GM21381 (cell line): ENCODE measurements at regions not wholly inside any gene's neighbourhood (a gene's known extent, or its start where the extent isn't known, plus 50 kb on each side); places are given as distances from the start of the nearest gene placed in this dataset.
"Not testable (repeated sequence)": the region's sequence is repeated elsewhere in the genome, so short reads cannot be mapped to it uniquely, and the experiment has no call there.

Source experiments
- ATAC-seq: cut with Tn5 transposase; IDR thresholded peaks from one replicate; pipeline ENCODE4 v1.9.1; 2021; ENCODE audit warnings: mild to moderate bottlenecking, moderate library complexity; ENCODE audit not compliant: unreplicated experiment

DNA sequence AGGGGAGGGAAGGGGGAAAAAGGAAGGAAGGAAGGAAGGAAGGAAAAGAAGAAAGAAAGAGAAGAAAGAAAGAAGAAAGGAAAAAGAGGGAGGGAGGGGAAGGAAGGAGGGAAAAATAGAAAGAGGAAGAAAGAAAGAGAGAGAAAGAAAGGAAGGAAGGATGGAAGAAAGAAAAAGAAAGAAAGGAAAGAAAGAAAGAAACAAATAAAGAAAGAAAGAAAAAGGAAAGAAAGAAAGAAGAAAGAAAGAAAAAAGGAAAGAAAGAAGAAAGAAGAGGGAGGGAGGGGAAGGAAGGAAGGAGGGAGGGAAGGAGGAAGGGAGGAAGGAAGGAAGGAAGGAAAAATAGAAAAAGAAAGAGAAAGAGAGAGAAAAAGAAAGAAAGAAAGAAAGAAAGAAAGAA is 315.8 kb upstream of the PIK3C3 start:
- no peak for ATAC-seq

GRCh38 chr18:41631723-41632285 is 323.2 kb upstream of the PIK3C3 start:
- not testable (repeated sequence) for ATAC-seq

DNA sequence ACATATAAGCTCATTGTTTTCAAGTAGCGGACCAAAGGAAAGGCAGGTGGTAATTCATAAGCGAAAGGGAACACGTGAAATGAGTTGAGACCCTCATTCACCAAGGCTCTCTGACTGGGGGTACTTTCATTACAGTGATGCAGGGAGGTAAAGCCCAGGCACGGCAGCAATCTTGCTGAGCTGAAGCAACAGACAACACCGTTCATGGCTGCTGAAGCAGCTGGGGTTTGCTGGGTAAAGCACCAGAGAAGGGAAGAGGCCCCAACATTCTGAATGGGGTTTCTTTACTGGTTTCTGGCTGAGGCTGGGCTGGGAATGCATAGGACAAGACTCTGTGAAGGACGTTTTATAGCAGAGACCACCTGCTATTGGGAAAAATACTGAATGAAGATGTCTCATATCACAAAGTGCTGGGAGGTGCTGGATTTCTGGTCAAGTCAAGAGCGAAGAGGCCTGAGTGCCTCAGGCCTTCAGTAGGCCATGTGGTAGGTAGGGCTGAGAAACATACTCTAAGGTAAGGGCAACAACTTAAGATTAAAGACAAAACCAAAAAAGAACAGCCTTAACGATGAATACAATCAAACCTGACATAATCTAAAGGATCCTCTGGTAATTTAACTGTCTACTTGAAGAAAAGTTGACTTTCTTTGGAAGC is 324.7 kb upstream of the PIK3C3 start:
- ATAC-seq = no peak

DNA sequence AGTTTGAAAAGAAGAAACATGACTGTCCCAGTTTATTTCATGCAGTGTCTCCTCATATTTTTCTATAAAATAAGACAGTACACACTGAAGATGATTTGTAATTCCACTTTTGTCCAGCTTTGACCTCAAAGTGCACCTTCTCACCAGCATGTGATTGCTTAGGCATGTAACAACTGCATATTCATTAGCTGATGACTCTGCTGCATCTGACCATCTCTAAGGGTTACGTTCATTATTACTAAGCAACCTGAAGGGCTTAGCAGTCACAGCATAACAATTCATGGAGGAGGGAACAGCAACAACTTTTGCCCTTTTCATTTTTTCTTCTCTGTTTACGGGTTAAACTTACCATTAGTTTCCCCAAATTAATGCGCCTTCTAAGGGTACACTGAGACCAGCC is 330.6 kb upstream of the PIK3C3 start:
- no peak for ATAC-seq

- no peak for ATAC-seq
These were observed 333.9 kb upstream of the PIK3C3 start for GRCh38 chr18:41621177-41621576.

- ATAC-seq = no peak
These were observed 336.9 kb upstream of the PIK3C3 start for GRCh38 chr18:41618147-41618546.

DNA sequence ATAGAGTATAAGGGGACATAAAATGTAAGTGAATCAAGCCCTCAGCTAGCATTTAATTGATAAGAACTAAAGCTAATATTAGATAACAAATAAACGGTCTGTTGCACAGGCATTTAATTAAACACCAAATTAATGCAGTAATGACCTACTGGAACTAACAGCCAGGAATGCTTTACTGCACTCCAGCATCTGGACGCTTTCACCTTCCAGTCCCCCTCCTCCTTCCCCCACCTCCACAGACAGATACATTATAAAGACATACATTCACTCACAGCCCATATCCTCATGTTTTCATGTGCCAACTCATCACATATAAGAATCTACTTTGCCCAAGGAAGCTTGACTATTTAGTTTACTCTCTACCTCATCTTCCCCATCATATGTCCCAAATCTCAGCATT is 337.4 kb upstream of the PIK3C3 start:
- ATAC-seq = no peak

DNA sequence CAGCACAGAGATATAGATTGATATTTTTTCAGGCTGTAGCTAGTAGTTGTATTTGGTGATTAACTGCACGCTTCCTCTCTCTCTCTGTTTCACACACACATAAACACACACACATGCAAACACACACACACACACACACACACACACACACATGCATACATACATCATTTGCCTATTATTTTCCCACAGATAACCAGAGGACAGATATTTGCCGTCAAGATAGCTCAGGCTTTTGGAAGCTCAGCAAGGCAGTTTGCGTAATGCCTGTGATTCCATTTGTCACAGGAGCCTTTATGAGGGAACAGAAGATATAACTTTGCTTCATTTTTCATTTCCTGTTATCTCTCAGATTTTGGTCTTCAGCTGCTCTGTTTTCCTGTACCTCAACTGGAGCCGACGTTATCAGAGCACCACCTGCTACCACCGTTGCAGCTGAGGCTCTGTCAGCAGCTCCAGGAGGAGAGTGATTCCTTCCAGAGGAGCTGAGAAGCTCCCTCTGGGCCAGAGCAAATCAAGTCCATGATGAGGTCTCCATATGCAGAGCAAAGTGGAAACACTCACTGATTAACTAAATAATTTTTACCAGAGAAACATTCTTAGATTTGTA is 341.9 kb upstream of the PIK3C3 start:
- ATAC-seq = no peak

DNA sequence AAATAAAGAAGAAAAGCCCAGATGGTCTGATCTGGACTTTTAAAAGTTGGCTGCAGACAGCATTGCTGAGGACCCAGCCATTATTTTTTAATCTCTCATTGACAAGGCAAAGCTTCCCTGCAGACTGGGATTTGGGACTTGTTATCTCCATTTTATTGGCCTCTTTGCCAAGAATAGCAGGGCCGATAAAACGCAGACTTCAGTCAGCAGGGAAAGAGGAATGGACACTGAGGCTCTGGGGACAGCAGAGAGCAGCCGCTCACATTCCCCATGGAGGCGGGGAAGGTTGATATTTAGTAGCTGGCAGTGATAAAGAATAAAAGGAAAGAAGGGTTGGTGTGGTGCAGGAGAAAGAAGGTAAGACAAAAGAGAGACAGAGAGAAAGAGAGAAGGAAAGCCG is 350.1 kb upstream of the PIK3C3 start:
- ATAC-seq = no peak

DNA sequence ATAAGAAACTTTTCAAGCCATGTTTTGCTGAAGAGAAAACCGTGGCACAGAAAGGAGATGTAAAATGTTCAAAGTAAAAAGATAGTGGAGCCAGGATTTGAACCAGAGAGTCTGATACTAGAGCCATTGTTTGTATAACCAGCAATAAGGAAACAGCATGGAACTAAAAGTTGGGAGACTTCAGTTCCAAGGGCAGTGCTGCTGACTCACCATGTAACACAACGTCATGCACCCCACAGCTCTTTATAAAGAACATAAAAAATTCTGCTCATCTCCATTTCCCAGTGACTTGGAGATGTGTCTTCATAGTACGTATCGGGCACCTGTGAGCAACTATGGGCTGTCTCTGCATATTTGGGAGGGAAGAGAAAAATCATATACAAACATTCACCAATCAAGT is 353.0 kb upstream of the PIK3C3 start:
- no peak for ATAC-seq

DNA sequence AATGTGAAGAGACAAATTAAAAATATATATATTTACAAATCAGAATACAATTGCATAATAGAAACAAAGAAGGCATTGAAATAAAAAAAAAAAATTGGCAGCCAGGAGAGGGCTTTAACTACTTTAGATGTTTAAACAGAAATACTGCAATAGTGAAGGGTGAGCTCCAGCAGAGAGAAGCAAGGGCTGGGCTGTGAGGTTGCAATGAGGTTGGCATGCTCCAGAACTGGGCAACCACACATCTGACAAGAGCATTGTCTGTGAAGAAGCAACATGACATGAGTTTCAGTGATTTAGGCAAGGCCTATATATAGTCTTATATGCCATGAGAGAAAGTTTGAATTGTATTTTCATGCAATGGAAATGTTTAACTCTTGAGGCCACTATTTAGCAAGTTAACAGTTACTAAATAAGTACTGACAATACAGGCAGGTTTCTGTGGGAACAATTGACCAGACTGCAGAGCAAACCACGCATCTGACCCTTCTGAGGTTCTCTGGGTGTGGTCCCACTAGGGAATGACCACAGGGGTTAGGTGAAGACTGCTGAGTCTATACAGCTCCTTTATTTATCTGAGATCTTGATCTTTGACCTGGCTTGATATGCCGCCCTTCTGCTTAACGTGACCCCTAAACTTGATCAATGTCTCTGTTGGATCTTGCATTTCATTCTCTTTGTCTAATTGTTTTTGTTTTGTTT is 354.2 kb upstream of the PIK3C3 start:
- no peak for ATAC-seq

GRCh38 chr18:41599466-41599865 is 355.6 kb upstream of the PIK3C3 start:
- no peak for ATAC-seq

DNA sequence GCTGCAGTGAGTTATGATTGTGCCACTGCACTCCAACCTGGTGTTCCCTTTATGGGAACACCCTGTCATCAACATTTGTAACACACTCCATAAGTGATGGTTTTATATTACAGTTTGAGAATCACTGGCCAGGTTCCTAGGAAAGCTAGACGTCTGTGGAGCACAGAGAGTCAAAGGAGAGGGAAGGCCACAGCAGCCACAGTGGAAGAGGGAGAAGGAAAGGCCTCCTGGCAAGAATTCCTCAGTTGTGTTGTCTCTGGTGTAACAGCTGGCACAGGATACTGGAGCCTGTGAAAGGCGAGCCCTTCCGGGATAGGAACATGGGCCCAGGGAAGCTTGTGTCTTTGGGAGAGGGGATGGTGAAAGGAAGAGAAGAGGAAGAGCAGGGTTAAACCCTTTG is 360.5 kb upstream of the PIK3C3 start:
- no peak for ATAC-seq

- no peak for ATAC-seq
These were observed 361.8 kb upstream of the PIK3C3 start for GRCh38 chr18:41593171-41593675.

DNA sequence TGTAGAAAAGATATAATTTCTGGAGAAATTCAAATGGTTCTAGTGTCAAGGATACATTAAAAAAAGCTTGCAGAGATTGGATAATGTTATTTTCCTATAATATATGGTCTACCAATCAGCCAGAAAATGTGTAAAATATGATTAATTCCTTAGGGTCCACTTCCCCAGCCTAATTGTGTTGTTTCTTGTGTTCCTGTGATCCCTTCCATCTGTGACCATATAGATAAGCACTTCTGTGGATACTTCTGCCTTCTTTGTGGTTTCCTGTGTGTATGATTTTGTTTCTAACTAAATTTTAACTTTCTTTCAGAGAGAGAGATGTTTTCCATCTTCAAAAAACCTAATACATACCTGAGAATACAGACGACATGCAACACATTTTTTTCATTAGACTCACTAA is 367.1 kb upstream of the PIK3C3 start:
- no peak for ATAC-seq

GRCh38 chr18:41585512-41585911 is 369.5 kb upstream of the PIK3C3 start:
- ATAC-seq = no peak

- no peak for ATAC-seq
These were observed 375.8 kb upstream of the PIK3C3 start for GRCh38 chr18:41579185-41579584.

- ATAC-seq = no peak
These were observed 377.5 kb upstream of the PIK3C3 start for GRCh38 chr18:41577529-41577928.

DNA sequence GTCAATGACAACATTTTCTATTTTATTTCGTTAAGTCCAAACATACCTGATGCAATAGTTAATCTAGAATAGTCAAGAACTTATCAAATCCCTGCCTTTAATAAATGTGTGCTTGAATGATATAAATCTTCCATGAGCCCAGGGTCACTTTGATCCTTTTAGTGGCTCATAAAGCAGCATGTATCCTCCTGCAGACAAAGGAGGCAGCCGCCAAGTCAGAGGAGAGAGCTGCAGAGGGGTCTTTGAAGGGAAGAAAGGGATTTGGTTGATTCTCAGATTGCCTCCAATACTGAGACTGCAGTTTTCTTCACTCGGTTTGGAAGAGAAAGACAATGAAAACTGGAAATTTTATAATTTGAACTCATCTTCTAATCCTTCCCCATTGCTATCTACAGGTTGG is 378.4 kb upstream of the PIK3C3 start:
- ATAC-seq = no peak

DNA sequence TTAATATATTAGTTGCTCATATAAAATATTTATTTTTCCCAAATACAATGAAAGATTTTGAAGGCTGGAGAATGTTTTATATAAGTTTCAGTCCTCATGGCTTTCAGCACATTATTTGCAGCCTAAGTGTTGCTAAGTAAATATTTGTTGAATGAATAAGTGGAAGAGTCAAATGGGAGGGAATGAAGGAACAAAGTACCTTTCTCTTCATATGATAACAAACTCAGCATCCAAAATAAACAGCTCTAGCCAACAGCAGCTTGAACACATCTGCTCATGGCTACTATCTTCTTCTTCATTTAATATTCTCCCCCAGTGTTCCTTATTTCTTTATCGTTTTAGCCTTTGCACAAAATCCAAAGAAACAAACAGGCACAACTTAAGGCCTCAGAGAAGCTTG is 385.2 kb upstream of the PIK3C3 start:
- ATAC-seq = no peak

GRCh38 chr18:41561961-41562360 is 393.1 kb upstream of the PIK3C3 start:
- no peak for ATAC-seq

DNA sequence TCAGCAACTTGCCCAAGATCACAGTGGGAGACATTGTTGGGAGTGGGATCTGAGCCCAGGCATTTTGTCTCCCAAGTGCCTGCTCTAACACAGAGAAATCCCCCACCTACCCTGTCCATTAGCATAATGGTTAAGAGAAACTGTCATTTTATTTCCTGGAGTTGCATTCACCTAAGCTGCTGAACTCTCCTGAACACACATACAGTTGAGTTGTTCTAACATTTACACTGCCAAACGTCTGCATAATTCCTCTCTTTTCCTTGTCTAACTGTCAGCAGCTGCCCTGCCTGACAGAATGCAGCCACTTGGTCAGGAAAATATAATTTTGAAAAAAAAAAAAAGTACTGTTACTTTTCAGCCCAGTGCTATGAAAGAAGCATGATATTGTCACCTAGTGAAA is 396.3 kb upstream of the PIK3C3 start:
- ATAC-seq = no peak
